Duodenal mucosa (tissue), 2 donors: ENCODE measurements at regions not wholly inside any gene's neighbourhood (a gene's known extent, or its start where the extent isn't known, plus 50 kb on each side); places are given as distances from the start of the nearest gene placed in this dataset.

Experiments
- H3K27ac ChIP-seq: one replicate; pipeline ENCODE4 v1.7.0; 2013; ENCODE audit warnings: low read depth, low read length
- H3K27me3 ChIP-seq, 2 donors: one replicate each; pipeline ENCODE4 v1.7.0; 2013; ENCODE audit warnings: low read length in 2 of 2, control low read depth in 1 of 2; ENCODE audit not compliant: insufficient read depth in 2 of 2, control insufficient read depth in 1 of 2
- H3K36me3 ChIP-seq, 2 donors: one replicate each; pipeline ENCODE4 v1.7.0; 2013; ENCODE audit warnings: low read length in 2 of 2, control low read depth in 1 of 2; ENCODE audit not compliant: insufficient read depth in 2 of 2, control insufficient read depth in 1 of 2
- H3K4me1 ChIP-seq, 2 donors: one replicate each; pipeline ENCODE4 v1.7.0; 2013; ENCODE audit warnings: low read length in 2 of 2, control low read depth in 1 of 2; ENCODE audit not compliant: insufficient read depth in 2 of 2, control insufficient read depth in 1 of 2
- H3K4me3 ChIP-seq, 2 donors: one replicate each; pipeline ENCODE4 v1.7.0; 2013; ENCODE audit warnings: low read length in 2 of 2, low read depth in 1 of 2
- H3K9ac ChIP-seq, 2 donors: one replicate each; pipeline ENCODE4 v1.7.0; 2013; ENCODE audit warnings: low read length in 2 of 2, low read depth in 1 of 2
- H3K9me3 ChIP-seq, 2 donors: one replicate each; pipeline ENCODE4 v1.7.0; 2013; ENCODE audit warnings: low read length in 2 of 2, control low read depth in 1 of 2; ENCODE audit not compliant: control insufficient read depth in 1 of 2

- Histone ChIP-seq H3K27ac (no peak overlapping the region), H3K4me1 (no peaks in the 10 kb centered on the region), H3K4me3 (no peak overlapping the region), H3K36me3 (no peaks in the 10 kb centered on the region), H3K9ac (no peak overlapping the region), H3K9me3 (no peaks in the 10 kb centered on the region), H3K27me3 (no peaks in the 10 kb centered on the region)
Measured at GRCh38 chr18:38368246-38368645, 802.6 kb upstream of the CELF4 start.

GRCh38 chr18:38367473-38367872, 801.9 kb upstream of the CELF4 start:
- no peaks in the 10 kb centered on the region for H3K36me3 ChIP-seq
- H3K4me1 ChIP-seq, result no peaks in the 10 kb centered on the region
- H3K4me3 ChIP-seq, result no peak overlapping the region
- no peaks in the 10 kb centered on the region for H3K27me3 ChIP-seq
- H3K9ac ChIP-seq, result no peak overlapping the region
- H3K9me3 ChIP-seq, result no peaks in the 10 kb centered on the region
- H3K27ac ChIP-seq, result no peak overlapping the region

- no peaks in the 10 kb centered on the region for H3K4me1 ChIP-seq
Measured at GRCh38 chr18:38362286-38362792, 796.7 kb upstream of the CELF4 start.

GRCh38 chr18:38358805-38359657, 793.4 kb upstream of the CELF4 start:
- H3K9ac ChIP-seq, result no peak overlapping the region
- no peaks in the 10 kb centered on the region for H3K9me3 ChIP-seq
- H3K4me1 ChIP-seq, result no peaks in the 10 kb centered on the region
- no peaks in the 10 kb centered on the region for H3K27me3 ChIP-seq
- H3K36me3 ChIP-seq, result no peaks in the 10 kb centered on the region
- no peak overlapping the region for H3K4me3 ChIP-seq
- no peak overlapping the region for H3K27ac ChIP-seq

More at GRCh38 chr18:38362286-38362792, 796.7 kb upstream of the CELF4 start:
- Histone ChIP-seq H3K27ac (no peak overlapping the region), H3K4me3 (no peak overlapping the region), H3K36me3 (no peaks in the 10 kb centered on the region), H3K9ac (no peak overlapping the region), H3K27me3 (no peaks in the 10 kb centered on the region), H3K9me3 (no peaks in the 10 kb centered on the region)

- no peaks in the 10 kb centered on the region for H3K36me3 ChIP-seq
- H3K27ac ChIP-seq, result no peak overlapping the region
- no peak overlapping the region for H3K4me3 ChIP-seq
- H3K9me3 ChIP-seq, result no peaks in the 10 kb centered on the region
- no peaks in the 10 kb centered on the region for H3K4me1 ChIP-seq
- H3K27me3 ChIP-seq, result no peaks in the 10 kb centered on the region
- H3K9ac ChIP-seq, result no peak overlapping the region
Measured at GRCh38 chr18:38353149-38353548, 787.6 kb upstream of the CELF4 start.

- Histone ChIP-seq H3K4me3 (no peak overlapping the region), H3K4me1 (no peaks in the 10 kb centered on the region), H3K27me3 (no peaks in the 10 kb centered on the region), H3K9ac (no peak overlapping the region), H3K36me3 (no peaks in the 10 kb centered on the region), H3K27ac (no peak overlapping the region), H3K9me3 (no peaks in the 10 kb centered on the region)
Measured at GRCh38 chr18:38350141-38350540, 784.5 kb upstream of the CELF4 start.

- Histone ChIP-seq H3K27me3 (no peaks in the 10 kb centered on the region), H3K9ac (no peak overlapping the region), H3K9me3 (peaks cover 0 to 4% of the 10 kb centered on the region in 2 donors), H3K4me3 (no peak overlapping the region), H3K4me1 (no peaks in the 10 kb centered on the region), H3K27ac (no peak overlapping the region), H3K36me3 (no peaks in the 10 kb centered on the region)
Measured at GRCh38 chr18:38330573-38330972, 765.0 kb upstream of the CELF4 start.

GRCh38 chr18:38329145-38329544, 763.5 kb upstream of the CELF4 start:
- peaks cover 0 to 4% of the 10 kb centered on the region in 2 donors for H3K9me3 ChIP-seq
- H3K27ac ChIP-seq, result no peak overlapping the region
- H3K9ac ChIP-seq, result no peak overlapping the region
- no peaks in the 10 kb centered on the region for H3K27me3 ChIP-seq
- no peak overlapping the region for H3K4me3 ChIP-seq
- H3K4me1 ChIP-seq, result no peaks in the 10 kb centered on the region
- no peaks in the 10 kb centered on the region for H3K36me3 ChIP-seq

- Histone ChIP-seq H3K27me3 (no peaks in the 10 kb centered on the region), H3K4me1 (no peaks in the 10 kb centered on the region), H3K9ac (no peak overlapping the region), H3K36me3 (no peaks in the 10 kb centered on the region), H3K9me3 (no peaks in the 10 kb centered on the region), H3K4me3 (no peak overlapping the region), H3K27ac (no peak overlapping the region)
Measured at GRCh38 chr18:38322206-38322605, 756.6 kb upstream of the CELF4 start.

GRCh38 chr18:38321262-38321661, 755.7 kb upstream of the CELF4 start:
- no peaks in the 10 kb centered on the region for H3K36me3 ChIP-seq
- no peaks in the 10 kb centered on the region for H3K9me3 ChIP-seq
- H3K27me3 ChIP-seq, result no peaks in the 10 kb centered on the region
- H3K4me3 ChIP-seq, result no peak overlapping the region
- H3K4me1 ChIP-seq, result no peaks in the 10 kb centered on the region
- H3K9ac ChIP-seq, result no peak overlapping the region
- no peak overlapping the region for H3K27ac ChIP-seq
